HG02642 (cell line): ENCODE measurements at regions not wholly inside any gene's neighbourhood (a gene's known extent, or its start where the extent isn't known, plus 50 kb on each side); places are given as distances from the start of the nearest gene placed in this dataset.

Experiments
- ATAC-seq: cut with Tn5 transposase; IDR thresholded peaks from one replicate; pipeline ENCODE4 v1.9.1; 2021; ENCODE audit warnings: mild to moderate bottlenecking; ENCODE audit not compliant: unreplicated experiment, poor library complexity

GRCh38 chr10:129366450-129366849 lies 100.6 kb upstream of the MGMT start:
- ATAC-seq = no peak

GRCh38 chr10:129369566-129369965 lies 97.5 kb upstream of the MGMT start:
- ATAC-seq = no peak

GRCh38 chr10:129371541-129371940 lies 95.5 kb upstream of the MGMT start:
- ATAC-seq = no peak

- ATAC-seq = no peak
Observed at GRCh38 chr10:129372172-129372571, 94.9 kb upstream of the MGMT start.

- no peak for ATAC-seq
Observed at GRCh38 chr10:129373231-129373630, 93.8 kb upstream of the MGMT start.

- no peak for ATAC-seq
Observed at GRCh38 chr10:129373718-129374117, 93.3 kb upstream of the MGMT start.

GRCh38 chr10:129375171-129375570 lies 91.9 kb upstream of the MGMT start:
- no peak for ATAC-seq

- ATAC-seq = no peak
Observed at GRCh38 chr10:129375912-129376311, 91.1 kb upstream of the MGMT start.

GRCh38 chr10:129380279-129380678 lies 86.8 kb upstream of the MGMT start:
- no peak for ATAC-seq

- no peak for ATAC-seq
Observed at GRCh38 chr10:129381741-129382140, 85.3 kb upstream of the MGMT start.

- ATAC-seq = no peak
Observed at GRCh38 chr10:129382401-129382800, 84.6 kb upstream of the MGMT start.

GRCh38 chr10:129383651-129384050 lies 83.4 kb upstream of the MGMT start:
- no peak for ATAC-seq

GRCh38 chr10:129385600-129385999 lies 81.4 kb upstream of the MGMT start:
- no peak for ATAC-seq

- ATAC-seq = no peak
Observed at GRCh38 chr10:129386415-129387257, 80.4 kb upstream of the MGMT start.

GRCh38 chr10:129387258-129387525 lies 79.8 kb upstream of the MGMT start:
- no peak for ATAC-seq

GRCh38 chr10:129388435-129388834 lies 78.6 kb upstream of the MGMT start:
- ATAC-seq = no peak

GRCh38 chr10:129389194-129389593 lies 77.8 kb upstream of the MGMT start:
- no peak for ATAC-seq

- no peak for ATAC-seq
Observed at GRCh38 chr10:129390147-129390546, 76.9 kb upstream of the MGMT start.

- no peak for ATAC-seq
Observed at GRCh38 chr10:129390726-129391125, 76.3 kb upstream of the MGMT start.

GRCh38 chr10:129391464-129391863 lies 75.6 kb upstream of the MGMT start:
- no peak for ATAC-seq

- ATAC-seq = no peak
Observed at GRCh38 chr10:129392855-129393254, 74.2 kb upstream of the MGMT start.

- no peak for ATAC-seq
Observed at GRCh38 chr10:129393812-129394211, 73.2 kb upstream of the MGMT start.
